ENCODE measurements at regions not wholly inside any gene's neighbourhood (a gene's known extent, or its start where the extent isn't known, plus 50 kb on each side); places are given as distances from the start of the nearest gene placed in this dataset.

DNA sequence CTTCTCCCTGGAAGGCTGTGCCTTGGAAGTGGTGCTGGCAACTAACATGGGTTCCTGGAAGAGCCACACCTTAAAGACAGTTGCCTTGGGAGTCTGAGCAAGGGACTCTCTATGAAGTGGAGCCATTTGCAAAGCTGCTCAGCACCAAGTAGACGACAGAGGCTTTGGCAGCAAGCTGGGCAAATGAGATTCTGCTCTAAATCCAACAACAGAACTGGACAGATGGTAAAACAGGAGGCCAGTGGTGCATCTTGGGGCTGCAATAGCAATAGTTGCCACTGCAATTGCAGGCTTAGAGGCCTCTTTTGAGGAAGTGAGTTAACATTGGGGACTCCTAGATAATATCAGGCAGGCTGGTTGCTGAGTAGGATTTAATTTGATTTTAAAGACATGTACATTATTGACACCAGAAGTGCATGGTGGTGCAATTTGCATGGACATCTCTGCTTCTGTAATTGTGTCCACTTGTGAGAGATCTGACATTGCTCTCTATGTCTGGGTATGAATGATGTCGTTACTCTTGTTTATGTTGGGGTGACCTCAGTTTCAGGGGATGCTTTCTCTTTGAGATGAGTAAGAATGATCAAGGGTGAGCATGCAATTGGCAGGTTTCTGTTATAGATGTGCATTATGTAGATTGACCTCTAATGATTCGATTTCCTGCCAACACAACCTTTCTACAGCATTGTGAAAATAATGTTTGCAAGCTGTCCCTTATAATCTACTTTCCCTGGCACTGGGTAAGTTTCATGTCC is 568.3 kb upstream of the MEX3C start:
- Histone ChIP-seq H3K9ac (no peak overlapping the region), H3K4me2 (ENCODE audit: low read length) (no peak overlapping the region), H3K27ac (no peak overlapping the region), H3K4me1 (no peaks in the 10 kb centered on the region), H3K27me3 (ENCODE audit: control insufficient read depth, insufficient read depth, low read length) (no peaks in the 10 kb centered on the region), H3K79me2 (no peaks in the 10 kb centered on the region), H3K4me3 (ENCODE audit: low read depth, low read length) (no peak overlapping the region), H3K9me3 (ENCODE audit: control insufficient read depth, low read length) (no peaks in the 10 kb centered on the region), H3K36me3 (ENCODE audit: control insufficient read depth, insufficient read depth, low read length) (no peaks in the 10 kb centered on the region), H2AFZ (no peak overlapping the region)
- TF ChIP-seq, protein P1, sequence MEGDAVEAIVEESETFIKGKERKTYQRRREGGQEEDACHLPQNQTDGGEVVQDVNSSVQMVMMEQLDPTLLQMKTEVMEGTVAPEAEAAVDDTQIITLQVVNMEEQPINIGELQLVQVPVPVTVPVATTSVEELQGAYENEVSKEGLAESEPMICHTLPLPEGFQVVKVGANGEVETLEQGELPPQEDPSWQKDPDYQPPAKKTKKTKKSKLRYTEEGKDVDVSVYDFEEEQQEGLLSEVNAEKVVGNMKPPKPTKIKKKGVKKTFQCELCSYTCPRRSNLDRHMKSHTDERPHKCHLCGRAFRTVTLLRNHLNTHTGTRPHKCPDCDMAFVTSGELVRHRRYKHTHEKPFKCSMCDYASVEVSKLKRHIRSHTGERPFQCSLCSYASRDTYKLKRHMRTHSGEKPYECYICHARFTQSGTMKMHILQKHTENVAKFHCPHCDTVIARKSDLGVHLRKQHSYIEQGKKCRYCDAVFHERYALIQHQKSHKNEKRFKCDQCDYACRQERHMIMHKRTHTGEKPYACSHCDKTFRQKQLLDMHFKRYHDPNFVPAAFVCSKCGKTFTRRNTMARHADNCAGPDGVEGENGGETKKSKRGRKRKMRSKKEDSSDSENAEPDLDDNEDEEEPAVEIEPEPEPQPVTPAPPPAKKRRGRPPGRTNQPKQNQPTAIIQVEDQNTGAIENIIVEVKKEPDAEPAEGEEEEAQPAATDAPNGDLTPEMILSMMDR (IDR thresholded peaks at IDR 0.05), result no peak

DNA sequence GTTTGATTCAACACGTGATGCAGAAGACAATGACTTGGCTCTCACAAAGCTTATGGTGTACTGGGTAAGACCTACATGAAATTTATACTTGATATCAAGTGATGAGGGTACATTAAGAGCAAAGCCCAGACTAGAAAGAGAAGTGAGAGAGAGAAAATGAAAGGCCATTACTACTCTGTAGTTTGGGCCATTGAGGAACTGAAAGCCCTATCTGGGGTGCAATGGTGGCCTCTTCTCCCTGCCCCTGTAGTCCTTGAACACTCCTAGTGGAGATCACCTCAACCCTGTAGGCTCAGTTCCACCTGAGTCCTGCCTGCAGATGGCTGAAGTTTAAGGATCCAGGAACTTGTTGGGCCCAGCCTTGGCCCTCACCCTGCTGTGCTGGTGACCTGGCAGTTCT is 569.8 kb upstream of the MEX3C start:
- no peaks in the 10 kb centered on the region for H3K4me1 ChIP-seq
- no peak overlapping the region for H3K9ac ChIP-seq
- no peak overlapping the region for H3K4me3 ChIP-seq (ENCODE audit: low read depth, low read length)
- H3K9me3 ChIP-seq (ENCODE audit: control insufficient read depth, low read length), result no peaks in the 10 kb centered on the region
- no peaks in the 10 kb centered on the region for H3K79me2 ChIP-seq
- no peak overlapping the region for H2AFZ ChIP-seq
- no peaks in the 10 kb centered on the region for H3K36me3 ChIP-seq (ENCODE audit: control insufficient read depth, insufficient read depth, low read length)
- no peaks in the 10 kb centered on the region for H3K27me3 ChIP-seq (ENCODE audit: control insufficient read depth, insufficient read depth, low read length)
- TF ChIP-seq, protein P1 (IDR thresholded peaks at IDR 0.05), result no peak
- H3K27ac ChIP-seq, result no peak overlapping the region
- H3K4me2 ChIP-seq (ENCODE audit: low read length), result no peak overlapping the region

DNA sequence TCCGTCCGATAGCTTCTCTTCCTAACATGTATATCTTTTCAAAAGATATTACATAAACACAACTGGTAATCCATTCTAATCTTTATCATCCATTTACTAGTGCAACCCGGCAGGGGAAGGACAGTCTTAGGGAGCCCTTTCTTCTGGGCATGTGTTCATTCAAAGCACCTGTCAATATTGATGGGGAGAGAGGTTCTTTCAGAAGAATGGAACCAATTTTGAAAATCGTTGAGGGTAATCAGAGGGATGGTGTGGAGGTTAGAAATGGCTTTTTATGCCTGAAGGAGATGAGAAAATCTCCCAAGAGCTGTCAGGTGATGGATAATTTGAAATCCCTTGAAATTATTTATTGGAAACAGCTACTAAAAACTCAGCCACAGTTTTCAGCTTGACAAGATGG is 561.9 kb upstream of the DCC start:
- no peaks in the 10 kb centered on the region for H3K4me1 ChIP-seq
- H3K79me2 ChIP-seq, result no peaks in the 10 kb centered on the region
- TF ChIP-seq, protein P1 (IDR thresholded peaks at IDR 0.05), result no peak
- no peak overlapping the region for H3K9ac ChIP-seq
- no peak overlapping the region for H2AFZ ChIP-seq
- H3K27ac ChIP-seq, result no peak overlapping the region
- H3K27me3 ChIP-seq (ENCODE audit: control insufficient read depth, insufficient read depth, low read length), result no peaks in the 10 kb centered on the region
- no peak overlapping the region for H3K4me3 ChIP-seq (ENCODE audit: low read depth, low read length)
- no peak overlapping the region for H3K4me2 ChIP-seq (ENCODE audit: low read length)
- no peaks in the 10 kb centered on the region for H3K9me3 ChIP-seq (ENCODE audit: control insufficient read depth, low read length)
- no peaks in the 10 kb centered on the region for H3K36me3 ChIP-seq (ENCODE audit: control insufficient read depth, insufficient read depth, low read length)

DNA sequence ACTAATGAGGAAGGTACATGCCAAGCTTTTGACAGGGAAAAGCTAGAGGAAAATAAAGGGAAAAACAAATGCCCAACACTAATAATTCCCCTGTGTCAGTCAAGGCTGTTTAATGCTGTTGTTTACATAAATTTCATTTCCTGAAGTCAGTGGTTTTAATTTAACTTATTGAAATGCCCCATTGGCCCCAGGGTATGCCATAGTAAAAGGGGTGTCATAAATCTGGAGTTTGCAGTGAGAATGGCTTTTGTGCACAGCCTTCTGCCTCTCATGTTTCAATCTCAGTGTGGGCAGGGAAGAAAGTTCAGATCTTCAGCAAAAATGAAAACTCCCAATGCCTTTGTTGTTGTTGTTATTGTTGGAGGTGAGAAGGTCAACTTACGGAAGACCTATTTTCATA is 550.1 kb upstream of the DCC start:
- H3K4me1 ChIP-seq, result no peaks in the 10 kb centered on the region
- H3K9ac ChIP-seq, result no peak overlapping the region
- no peak overlapping the region for H3K4me2 ChIP-seq (ENCODE audit: low read length)
- H2AFZ ChIP-seq, result no peak overlapping the region
- H3K4me3 ChIP-seq (ENCODE audit: low read depth, low read length), result no peak overlapping the region
- no peaks in the 10 kb centered on the region for H3K36me3 ChIP-seq (ENCODE audit: control insufficient read depth, insufficient read depth, low read length)
- H3K27ac ChIP-seq, result no peak overlapping the region
- H3K27me3 ChIP-seq (ENCODE audit: control insufficient read depth, insufficient read depth, low read length), result no peaks in the 10 kb centered on the region
- TF ChIP-seq, protein P1 (IDR thresholded peaks at IDR 0.05), result no peak
- H3K79me2 ChIP-seq, result no peaks in the 10 kb centered on the region
- H3K9me3 ChIP-seq (ENCODE audit: control insufficient read depth, low read length), result no peaks in the 10 kb centered on the region

DNA sequence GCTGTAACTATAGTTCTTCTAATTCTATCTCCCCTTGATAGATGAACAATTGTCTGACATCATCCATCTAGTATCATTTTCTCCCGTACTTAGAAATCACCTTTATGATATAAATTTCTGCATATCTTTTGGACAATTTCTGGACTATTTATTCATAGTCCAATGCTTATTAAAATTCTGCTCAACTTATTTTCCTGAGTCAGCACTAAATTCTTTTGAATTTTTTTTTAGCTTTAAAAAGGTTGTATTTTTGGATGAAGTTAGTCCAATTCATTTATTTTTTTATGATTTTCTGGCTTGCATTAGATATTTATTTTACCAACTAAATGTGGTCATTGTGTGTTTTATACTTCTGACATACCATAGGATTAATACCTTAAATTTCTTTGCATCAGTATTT is 538.5 kb upstream of the DCC start:
- Histone ChIP-seq H3K27ac (no peak overlapping the region), H3K27me3 (ENCODE audit: control insufficient read depth, insufficient read depth, low read length) (no peaks in the 10 kb centered on the region), H3K4me3 (ENCODE audit: low read depth, low read length) (no peak overlapping the region), H3K79me2 (no peaks in the 10 kb centered on the region), H3K4me1 (no peaks in the 10 kb centered on the region), H3K9me3 (ENCODE audit: control insufficient read depth, low read length) (no peaks in the 10 kb centered on the region), H3K9ac (no peak overlapping the region), H3K36me3 (ENCODE audit: control insufficient read depth, insufficient read depth, low read length) (no peaks in the 10 kb centered on the region), H3K4me2 (ENCODE audit: low read length) (no peak overlapping the region), H2AFZ (no peak overlapping the region)
- TF ChIP-seq, protein P1 (IDR thresholded peaks at IDR 0.05), result no peak

Measured in parathyroid adenoma (tissue), 2 donors.